ENCODE measurements at regions not wholly inside any gene's neighbourhood (a gene's known extent, or its start where the extent isn't known, plus 50 kb on each side); places are given as distances from the start of the nearest gene placed in this dataset.
A peak's percentile ranks its signal among the peaks of the same experiment; 100 is the strongest.

- DNase-seq (ENCODE audit: extremely low spot score, insufficient read length, low read depth) = no peak
- no peak for FAIRE-seq
These were observed 225.3 kb downstream of the MC4R start for GRCh38 chr18:60147323-60147722.

GRCh38 chr18:60146220-60146960 is 226.2 kb downstream of the MC4R start:
- DNase-seq (ENCODE audit: extremely low spot score, insufficient read length, low read depth) = no peak
- FAIRE-seq = peak; percentile 45

- no peak for DNase-seq (ENCODE audit: extremely low spot score, insufficient read length, low read depth)
- no peak for FAIRE-seq
These were observed 226.8 kb downstream of the MC4R start for GRCh38 chr18:60145776-60146175.

- FAIRE-seq = no peak
- DNase-seq (ENCODE audit: extremely low spot score, insufficient read length, low read depth) = no peak
These were observed 235.0 kb downstream of the PMAIP1 start for GRCh38 chr18:60134806-60135205.

- no peak for FAIRE-seq
These were observed 230.5 kb downstream of the PMAIP1 start for GRCh38 chr18:60130284-60130683.

GRCh38 chr18:60123031-60123430 is 223.2 kb downstream of the PMAIP1 start:
- FAIRE-seq (no peak), DNase-seq (ENCODE audit: extremely low spot score, insufficient read length, low read depth) (no peak)

More at GRCh38 chr18:60130284-60130683, 230.5 kb downstream of the PMAIP1 start:
- DNase-seq (ENCODE audit: extremely low spot score, insufficient read length, low read depth) = no peak

GRCh38 chr18:60122339-60122738 is 222.5 kb downstream of the PMAIP1 start:
- DNase-seq (ENCODE audit: extremely low spot score, insufficient read length, low read depth) (no peak), FAIRE-seq (no peak)

GRCh38 chr18:60120231-60120750 is 220.5 kb downstream of the PMAIP1 start:
- FAIRE-seq = no peak
- no peak for DNase-seq (ENCODE audit: extremely low spot score, insufficient read length, low read depth)

- DNase-seq (ENCODE audit: extremely low spot score, insufficient read length, low read depth) (no peak), FAIRE-seq (no peak)
These were observed 217.5 kb downstream of the PMAIP1 start for GRCh38 chr18:60117321-60117720.

GRCh38 chr18:60113396-60113795 is 213.6 kb downstream of the PMAIP1 start:
- FAIRE-seq (no peak), DNase-seq (ENCODE audit: extremely low spot score, insufficient read length, low read depth) (no peak)

GRCh38 chr18:60112369-60112768 is 212.6 kb downstream of the PMAIP1 start:
- FAIRE-seq (no peak), DNase-seq (ENCODE audit: extremely low spot score, insufficient read length, low read depth) (no peak)

- FAIRE-seq (no peak), DNase-seq (ENCODE audit: extremely low spot score, insufficient read length, low read depth) (no peak)
These were observed 211.7 kb downstream of the PMAIP1 start for GRCh38 chr18:60111525-60111924.

- no peak for FAIRE-seq
These were observed 211.0 kb downstream of the PMAIP1 start for GRCh38 chr18:60110836-60111235.

GRCh38 chr18:60100778-60101177 is 201.0 kb downstream of the PMAIP1 start:
- DNase-seq (ENCODE audit: extremely low spot score, insufficient read length, low read depth) = no peak
- FAIRE-seq = no peak

More at GRCh38 chr18:60110836-60111235, 211.0 kb downstream of the PMAIP1 start:
- DNase-seq (ENCODE audit: extremely low spot score, insufficient read length, low read depth) = no peak

- no peak for FAIRE-seq
- DNase-seq (ENCODE audit: extremely low spot score, insufficient read length, low read depth) = no peak
These were observed 199.9 kb downstream of the PMAIP1 start for GRCh38 chr18:60099709-60100108.

GRCh38 chr18:60096428-60096827 is 196.6 kb downstream of the PMAIP1 start:
- no peak for DNase-seq (ENCODE audit: extremely low spot score, insufficient read length, low read depth)
- no peak for FAIRE-seq

GRCh38 chr18:60092073-60092472 is 192.3 kb downstream of the PMAIP1 start:
- FAIRE-seq (no peak), DNase-seq (ENCODE audit: extremely low spot score, insufficient read length, low read depth) (no peak)

GRCh38 chr18:60090170-60090569 is 190.4 kb downstream of the PMAIP1 start:
- FAIRE-seq (no peak), DNase-seq (ENCODE audit: extremely low spot score, insufficient read length, low read depth) (peak; percentile 1)

- FAIRE-seq (no peak), DNase-seq (ENCODE audit: extremely low spot score, insufficient read length, low read depth) (no peak)
These were observed 183.0 kb downstream of the PMAIP1 start for GRCh38 chr18:60082790-60083189.

GRCh38 chr18:60082282-60082681 is 182.5 kb downstream of the PMAIP1 start:
- no peak for DNase-seq (ENCODE audit: extremely low spot score, insufficient read length, low read depth)
- FAIRE-seq = no peak

- no peak for FAIRE-seq
- no peak for DNase-seq (ENCODE audit: extremely low spot score, insufficient read length, low read depth)
These were observed 175.7 kb downstream of the PMAIP1 start for GRCh38 chr18:60075477-60075876.

- DNase-seq (ENCODE audit: extremely low spot score, insufficient read length, low read depth) (no peak), FAIRE-seq (no peak)
These were observed 170.8 kb downstream of the PMAIP1 start for GRCh38 chr18:60070631-60071030.
